Activated CD4-positive, alpha-beta T cell treated with anti-CD3 and anti-CD28 coated beads for 36 hours (primary cell): ENCODE measurements at regions not wholly inside any gene's neighbourhood (a gene's known extent, or its start where the extent isn't known, plus 50 kb on each side); places are given as distances from the start of the nearest gene placed in this dataset.
"Not testable (repeated sequence)": the region's sequence is repeated elsewhere in the genome, so short reads cannot be mapped to it uniquely, and the experiment has no call there.

ENCODE experiments used
- ATAC-seq: fragments of 200-7000 bp; cut with Tn5 transposase; one replicate; pipeline ENCODE4 v1.10.0; 2021; ENCODE audit warnings: mild to moderate bottlenecking, moderate library complexity
- CTCF ChIA-PET: fragments of 350-600 bp; sonication (Branson Sonifier 250); formaldehyde crosslinking; loops from one replicate; lab custom pipeline; 2021; ENCODE audit warnings: antibody characterized with exemption; lab: Charles Lee
- POLR2A ChIA-PET: fragments of 350-600 bp; sonication (Branson Sonifier 250); formaldehyde crosslinking; loops from one replicate; lab custom pipeline; 2021; ENCODE audit warnings: antibody characterized with exemption, inconsistent platforms; lab: Charles Lee
- DNase-seq: peaks from one replicate; pipeline ENCODE4 v3.0.0-alpha.2; 2020
- H3K27ac Mint-ChIP-seq: one replicate; pipeline ENCODE4 v1.8.0; 2021; ENCODE audit warnings: mixed read lengths
- H3K27me3 Mint-ChIP-seq: one replicate; pipeline ENCODE4 v1.8.0; 2021; ENCODE audit warnings: mixed read lengths
- H3K36me3 Mint-ChIP-seq: one replicate; pipeline ENCODE4 v1.8.0; 2021; ENCODE audit warnings: low read depth, mixed read lengths
- H3K4me1 Mint-ChIP-seq: one replicate; pipeline ENCODE4 v1.8.0; 2021; ENCODE audit warnings: mixed read lengths
- H3K4me3 Mint-ChIP-seq: one replicate; pipeline ENCODE4 v1.8.0; 2021; ENCODE audit warnings: mild to moderate bottlenecking, moderate library complexity, mixed read lengths
- H3K9me3 Mint-ChIP-seq: one replicate; pipeline ENCODE4 v1.8.0; 2021; ENCODE audit warnings: low read depth, mixed read lengths
- intact Hi-C, 2 experiments: fragments of 100-400 bp; cut with DNase I in 1 of 2; cut with micrococcal nuclease in 1 of 2; formaldehyde crosslinking; loops; one replicate each; pipeline versions ENCODE4 v1.14.2 to v1.15.1; 2022 to 2024; cut with DNase I, micrococcal nuclease

DNA sequence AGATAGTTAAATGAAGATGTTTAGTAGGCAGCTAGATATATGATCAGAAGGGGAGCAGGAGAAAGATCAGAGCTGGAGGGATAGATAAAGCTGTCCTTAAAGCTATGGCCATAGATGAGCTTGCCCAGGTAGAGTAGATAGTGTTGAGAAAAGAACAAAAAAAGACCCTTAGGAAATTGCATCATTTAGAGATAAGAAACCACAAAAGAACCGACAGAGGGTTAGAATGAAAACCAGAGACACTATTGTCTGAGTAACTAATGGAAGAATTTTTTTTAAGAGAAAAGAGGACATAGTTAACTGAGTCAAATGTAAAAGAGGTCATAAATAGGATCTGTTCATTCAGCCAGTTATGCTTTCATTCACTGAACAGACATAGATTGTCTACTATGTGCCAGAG, 101.8 kb downstream of the TNFAIP3 start:
- H3K4me1 Mint-ChIP-seq, result peaks cover 54% of the 10 kb centered on the region
- ATAC-seq (peak; percentile 64), DNase-seq (no peak)
- ChIA-PET POLR2A (no interaction called here), CTCF (interaction anchor here (0.6 to 1.6 kb wide), 10 partner anchors 12 to 1361 kb away, joined by 3 to 6 read pairs (median 3); no protein-coding TSS in a partner anchor)
- intact Hi-C loops, result no loop called here
- peak overlapping the region; percentile 46 for H3K4me3 Mint-ChIP-seq
- H3K36me3 Mint-ChIP-seq, result no peaks in the 10 kb centered on the region
- H3K27me3 Mint-ChIP-seq, result no peaks in the 10 kb centered on the region
- peak overlapping the region; percentile 85 for H3K27ac Mint-ChIP-seq
- no peaks in the 10 kb centered on the region for H3K9me3 Mint-ChIP-seq

GRCh38 chr6:137969874-137970273, 102.8 kb downstream of the TNFAIP3 start:
- ChIA-PET CTCF (interaction anchor here (0.6 to 1.6 kb wide), 4 partner anchors 13 to 1074 kb away, joined by 3 read pairs; no protein-coding TSS in a partner anchor), POLR2A (interaction anchor here (0.6 kb wide), 1 partner anchor 1185 kb away, joined by 6 read pairs; no protein-coding TSS in a partner anchor)
- no peaks in the 10 kb centered on the region for H3K36me3 Mint-ChIP-seq
- H3K27me3 Mint-ChIP-seq, result no peaks in the 10 kb centered on the region
- H3K9me3 Mint-ChIP-seq, result no peaks in the 10 kb centered on the region
- H3K27ac Mint-ChIP-seq, result peak overlapping the region; percentile 85
- H3K4me3 Mint-ChIP-seq, result peak overlapping the region; percentile 46
- H3K4me1 Mint-ChIP-seq, result peaks cover 64% of the 10 kb centered on the region
- intact Hi-C loops, result loop anchor here (10.0 kb wide), 2 partner anchors 175 to 805 kb away; no protein-coding TSS in a partner anchor
- DNase-seq (no peak), ATAC-seq (no peak)

DNA sequence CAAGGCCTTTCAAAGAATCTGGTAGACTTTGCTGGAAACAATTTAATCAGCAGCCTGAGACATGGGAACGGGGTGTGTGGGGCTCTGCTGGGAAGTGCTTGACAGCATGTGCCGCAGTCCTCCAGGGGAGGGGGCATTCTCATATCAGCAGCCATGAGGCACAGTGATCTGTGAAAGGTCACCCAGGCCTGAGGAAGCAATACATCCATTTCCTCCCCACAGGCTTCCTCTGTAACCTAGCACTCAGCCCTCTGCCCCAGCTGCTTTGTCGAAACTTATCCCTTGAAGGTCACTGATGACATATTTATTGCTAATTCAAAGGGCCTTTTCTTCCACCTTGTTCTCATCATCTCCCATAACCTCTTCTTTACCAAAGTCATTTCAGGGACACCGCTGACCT, 103.3 kb downstream of the TNFAIP3 start:
- no peaks in the 10 kb centered on the region for H3K36me3 Mint-ChIP-seq
- intact Hi-C loops, result loop anchor here (10.0 kb wide), 2 partner anchors 176 to 806 kb away; no protein-coding TSS in a partner anchor
- DNase-seq, result peak; percentile 68
- H3K9me3 Mint-ChIP-seq, result no peaks in the 10 kb centered on the region
- ChIA-PET POLR2A (no interaction called here), CTCF (interaction anchor here (0.7 to 1.9 kb wide), 7 partner anchors 10 to 258 kb away, joined by 3 to 10 read pairs (median 3); no protein-coding TSS in a partner anchor)
- peak; percentile 62 for ATAC-seq
- no peaks in the 10 kb centered on the region for H3K27me3 Mint-ChIP-seq
- H3K27ac Mint-ChIP-seq, result peak overlapping the region; percentile 85
- peaks cover 68% of the 10 kb centered on the region for H3K4me1 Mint-ChIP-seq
- no peak overlapping the region for H3K4me3 Mint-ChIP-seq

DNA sequence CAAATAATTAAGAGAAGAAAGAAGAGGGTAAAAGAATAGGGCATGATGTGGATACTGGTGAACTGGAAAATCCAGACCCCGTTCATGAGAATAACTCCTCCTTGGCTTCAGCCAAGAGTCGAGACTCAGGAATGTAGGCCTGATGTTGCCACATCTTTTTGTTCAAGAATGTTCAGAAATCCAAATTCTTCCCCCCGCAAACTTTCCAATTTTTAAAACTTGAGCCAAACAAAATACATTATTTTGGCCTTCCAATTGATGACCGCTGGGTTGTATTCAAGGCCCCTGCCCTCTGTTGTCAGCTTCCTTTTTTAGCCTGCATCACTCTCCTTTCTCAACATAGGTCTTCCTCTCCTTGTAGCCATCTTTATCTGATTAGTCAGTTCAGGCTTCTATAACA, 106.1 kb downstream of the TNFAIP3 start:
- DNase-seq (no peak), ATAC-seq (no peak)
- intact Hi-C loops, result loop anchor here (10.0 kb wide), 2 partner anchors 178 to 808 kb away; no protein-coding TSS in a partner anchor
- Mint-ChIP-seq H3K4me1 (peaks cover 87% of the 10 kb centered on the region), H3K9me3 (no peaks in the 10 kb centered on the region), H3K4me3 (no peak overlapping the region), H3K27ac (no peak overlapping the region), H3K27me3 (no peaks in the 10 kb centered on the region), H3K36me3 (no peaks in the 10 kb centered on the region)
- POLR2A ChIA-PET, result no interaction called here
- CTCF ChIA-PET, result interaction anchor here (1.0 to 2.1 kb wide), 2 partner anchors 34 to 100 kb away, joined by 3 to 10 read pairs; no protein-coding TSS in a partner anchor

DNA sequence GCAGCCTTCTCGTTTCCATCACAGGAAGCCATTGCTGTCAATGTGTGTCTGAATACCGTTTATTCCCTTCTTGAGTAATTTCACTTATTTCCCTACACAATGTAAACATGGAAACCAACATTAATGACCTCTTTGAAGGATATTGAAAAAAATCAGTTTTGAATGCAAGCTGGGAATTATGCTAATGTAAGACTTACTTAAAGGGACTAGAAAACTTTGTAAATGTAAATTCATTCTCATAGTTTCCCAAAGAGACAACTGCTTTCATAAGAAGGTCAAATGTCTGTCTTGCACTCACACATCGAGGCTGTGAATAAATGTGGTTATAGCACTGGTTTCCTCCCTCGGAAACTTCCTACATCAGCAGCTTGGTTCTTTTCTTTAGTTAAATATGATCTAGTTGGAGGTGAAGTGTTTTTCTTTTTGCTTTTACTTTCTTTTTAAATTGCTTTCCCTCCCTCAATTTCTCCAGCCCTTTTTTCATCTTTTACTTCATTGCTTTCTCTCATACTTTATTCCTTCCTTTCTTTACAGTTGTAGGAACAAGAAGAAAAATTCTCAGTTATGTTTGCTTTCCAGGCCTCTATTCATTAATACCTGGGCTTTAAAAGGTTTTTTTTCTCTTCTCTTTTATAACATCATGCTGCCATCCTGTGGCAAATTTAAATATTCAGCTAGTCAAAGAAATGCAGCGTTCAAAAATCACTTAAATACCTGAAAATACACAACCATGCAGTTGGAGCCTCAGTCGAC, 108.3 kb downstream of the TNFAIP3 start:
- Mint-ChIP-seq H3K27ac (peak overlapping the region; percentile 90), H3K4me3 (peak overlapping the region; percentile 55), H3K36me3 (no peaks in the 10 kb centered on the region), H3K27me3 (no peaks in the 10 kb centered on the region), H3K9me3 (no peaks in the 10 kb centered on the region), H3K4me1 (peaks cover 72% of the 10 kb centered on the region)
- ATAC-seq, result peak; percentile 60
- ChIA-PET POLR2A (interaction anchor here (0.8 to 2.1 kb wide), 4 partner anchors 93 to 108 kb away, joined by 3 to 10 read pairs (median 6); partner anchors contain the start of gene TNFAIP3), CTCF (interaction anchor here (0.6 to 2.1 kb wide), 35 partner anchors 12 to 316 kb away, joined by 3 to 40 read pairs (median 4); partner anchors contain the start of gene TNFAIP3)
- DNase-seq, result peak; percentile 51
- intact Hi-C loops, result loop anchor here (1.0 to 10.0 kb wide), 11 partner anchors 30 to 811 kb away; partner anchors contain the start of gene TNFAIP3 (in 1 of the 2)

GRCh38 chr6:137976430-137976829, 109.4 kb downstream of the TNFAIP3 start:
- no peak for ATAC-seq

GRCh38 chr6:137977206-137977605, 110.1 kb downstream of the TNFAIP3 start:
- Mint-ChIP-seq H3K4me3 (no peak overlapping the region), H3K9me3 (no peaks in the 10 kb centered on the region), H3K27me3 (no peaks in the 10 kb centered on the region), H3K27ac (no peak overlapping the region), H3K4me1 (peaks cover 54% of the 10 kb centered on the region), H3K36me3 (no peaks in the 10 kb centered on the region)
- POLR2A ChIA-PET, result no interaction called here
- ATAC-seq (no peak), DNase-seq (no peak)
- CTCF ChIA-PET, result interaction anchor here (0.6 to 1.4 kb wide), 4 partner anchors 96 to 272 kb away, joined by 3 to 5 read pairs (median 3); no protein-coding TSS in a partner anchor
- intact Hi-C loops, result loop anchor here (5.0 to 10.0 kb wide), 3 partner anchors 182 to 812 kb away; no protein-coding TSS in a partner anchor

More at GRCh38 chr6:137976430-137976829, 109.4 kb downstream of the TNFAIP3 start:
- Mint-ChIP-seq H3K27ac (peak overlapping the region; percentile 90), H3K4me3 (no peak overlapping the region), H3K36me3 (no peaks in the 10 kb centered on the region), H3K4me1 (peaks cover 61% of the 10 kb centered on the region), H3K9me3 (no peaks in the 10 kb centered on the region), H3K27me3 (no peaks in the 10 kb centered on the region)
- POLR2A ChIA-PET, result interaction anchor here (2.1 kb wide), 1 partner anchor 109 kb away, joined by 9 read pairs; the partner anchor contains the start of gene TNFAIP3
- DNase-seq, result peak; percentile 29
- intact Hi-C loops, result loop anchor here (5.0 to 10.0 kb wide), 3 partner anchors 182 to 812 kb away; no protein-coding TSS in a partner anchor
- CTCF ChIA-PET, result interaction anchor here (0.7 to 2.1 kb wide), 13 partner anchors 24 to 753 kb away, joined by 3 to 40 read pairs (median 5); partner anchors contain the start of gene TNFAIP3

DNA sequence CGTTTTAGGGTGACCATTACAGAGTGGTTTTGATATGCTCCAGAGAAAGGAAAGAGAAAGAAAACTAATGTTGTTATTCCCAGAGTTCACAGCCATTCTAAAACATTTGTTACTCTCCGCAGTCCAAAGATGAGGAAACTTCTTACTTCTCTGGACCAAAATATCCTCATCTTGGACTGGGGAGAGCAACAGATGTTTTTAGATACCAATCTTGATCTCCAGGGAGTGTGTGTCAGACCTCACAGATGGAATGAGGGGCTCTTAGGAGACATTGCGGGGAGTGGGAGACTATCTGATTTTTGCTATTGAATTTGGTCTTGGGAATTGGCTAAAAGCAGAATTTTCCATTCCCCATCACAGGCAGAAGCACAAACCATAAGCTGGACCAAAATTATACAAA, 110.8 kb downstream of the TNFAIP3 start:
- Mint-ChIP-seq H3K9me3 (no peaks in the 10 kb centered on the region), H3K27ac (peak overlapping the region; percentile 17), H3K36me3 (no peaks in the 10 kb centered on the region), H3K4me3 (no peak overlapping the region), H3K27me3 (no peaks in the 10 kb centered on the region), H3K4me1 (peaks cover 54% of the 10 kb centered on the region)
- DNase-seq (no peak), ATAC-seq (no peak)
- ChIA-PET CTCF (interaction anchor here (1.4 to 2.3 kb wide), 3 partner anchors 27 to 106 kb away, joined by 3 to 8 read pairs (median 5); no protein-coding TSS in a partner anchor), POLR2A (no interaction called here)
- intact Hi-C loops, result loop anchor here (1.0 to 10.0 kb wide), 4 partner anchors 183 to 813 kb away; no protein-coding TSS in a partner anchor

DNA sequence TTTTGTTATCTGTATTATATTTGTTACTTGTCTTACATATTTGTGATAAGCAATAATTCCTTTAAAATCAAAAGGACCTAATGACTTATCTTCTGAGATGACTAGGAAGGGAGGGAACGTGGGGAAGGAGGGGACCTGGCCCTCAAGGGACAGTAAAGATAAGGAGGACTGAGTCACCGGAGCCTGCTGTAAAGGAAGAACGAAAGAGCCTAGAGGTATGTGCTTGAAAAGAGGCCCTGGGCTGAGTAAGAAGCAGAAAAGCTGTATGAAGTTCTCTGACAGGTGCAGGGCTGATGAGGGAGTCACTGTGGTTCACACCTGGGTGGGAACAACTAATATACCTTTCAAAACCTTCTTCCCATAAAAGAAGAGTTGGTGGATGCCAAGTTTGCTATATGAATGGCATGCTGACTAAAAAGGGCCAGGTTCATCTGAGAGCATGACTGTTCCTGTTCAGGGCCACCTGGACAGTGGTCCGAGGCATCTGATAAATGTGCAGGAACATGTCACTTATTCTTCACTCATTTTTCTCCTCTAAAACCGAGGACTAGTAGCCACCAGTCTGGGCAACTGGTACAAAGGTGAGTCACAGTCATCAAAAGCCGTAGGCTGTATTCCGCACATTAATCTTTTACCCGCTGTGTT, 111.3 kb downstream of the TNFAIP3 start:
- intact Hi-C loops, result loop anchor here (1.0 to 10.0 kb wide), 4 partner anchors 184 to 814 kb away; no protein-coding TSS in a partner anchor
- Mint-ChIP-seq H3K36me3 (no peaks in the 10 kb centered on the region), H3K27me3 (no peaks in the 10 kb centered on the region), H3K4me1 (peaks cover 54% of the 10 kb centered on the region), H3K4me3 (no peak overlapping the region), H3K9me3 (no peaks in the 10 kb centered on the region), H3K27ac (peak overlapping the region; percentile 17)
- peak; percentile 87 for ATAC-seq
- CTCF ChIA-PET, result interaction anchor here (0.7 to 2.3 kb wide), 3 partner anchors 27 to 900 kb away, joined by 4 to 8 read pairs (median 5); no protein-coding TSS in a partner anchor
- DNase-seq, result peak; percentile 62
- POLR2A ChIA-PET, result no interaction called here

- H3K4me1 Mint-ChIP-seq, result peaks cover 50% of the 10 kb centered on the region
- intact Hi-C loops, result loop anchor here (5.0 to 10.0 kb wide), 3 partner anchors 184 to 814 kb away; no protein-coding TSS in a partner anchor
- H3K27ac Mint-ChIP-seq, H3K4me3 Mint-ChIP-seq, POLR2A ChIA-PET, H3K36me3 Mint-ChIP-seq, H3K9me3 Mint-ChIP-seq, DNase-seq, ATAC-seq, H3K27me3 Mint-ChIP-seq: not testable (repeated sequence)
- CTCF ChIA-PET, result interaction anchor here (0.7 to 2.3 kb wide), 7 partner anchors 21 to 901 kb away, joined by 3 to 8 read pairs (median 4); no protein-coding TSS in a partner anchor
Measured at GRCh38 chr6:137979263-137979662, 112.2 kb downstream of the TNFAIP3 start.
